GDM1 (cell line): ENCODE measurements at regions not wholly inside any gene's neighbourhood (a gene's known extent, or its start where the extent isn't known, plus 50 kb on each side); places are given as distances from the start of the nearest gene placed in this dataset.
"Not testable (repeated sequence)": the region's sequence is repeated elsewhere in the genome, so short reads cannot be mapped to it uniquely, and the experiment has no call there.

Source experiments
- DNase-seq: peaks from one replicate; lab custom pipeline; 2025; lab: John Stamatoyannopoulos, UW

DNA sequence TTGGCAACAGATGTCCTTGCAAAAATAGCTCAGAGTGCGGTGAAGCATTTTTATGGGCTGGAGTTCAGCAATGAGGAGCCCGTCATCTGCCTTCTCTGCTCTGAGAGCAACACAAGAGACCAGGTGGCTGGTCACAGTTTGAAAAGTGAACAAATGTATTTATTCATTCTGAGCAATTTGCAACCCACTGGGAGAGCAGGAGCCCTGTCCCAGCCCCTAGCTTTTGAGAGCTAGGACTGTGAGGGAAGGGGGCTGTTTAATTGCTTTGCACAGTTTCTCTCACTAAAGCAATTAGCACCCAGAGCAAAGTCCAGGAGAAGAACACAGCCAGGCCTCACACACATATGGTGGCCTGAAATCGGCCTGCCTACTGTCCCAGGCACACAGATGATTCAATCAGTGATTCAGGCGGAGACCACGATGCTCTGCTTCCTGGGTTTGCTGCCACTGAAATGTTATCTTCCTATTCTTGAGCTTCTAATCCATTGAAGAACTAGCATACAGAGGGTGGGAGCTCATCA, 646.1 kb upstream of the ACVR2A start:
- no peak for DNase-seq

DNA sequence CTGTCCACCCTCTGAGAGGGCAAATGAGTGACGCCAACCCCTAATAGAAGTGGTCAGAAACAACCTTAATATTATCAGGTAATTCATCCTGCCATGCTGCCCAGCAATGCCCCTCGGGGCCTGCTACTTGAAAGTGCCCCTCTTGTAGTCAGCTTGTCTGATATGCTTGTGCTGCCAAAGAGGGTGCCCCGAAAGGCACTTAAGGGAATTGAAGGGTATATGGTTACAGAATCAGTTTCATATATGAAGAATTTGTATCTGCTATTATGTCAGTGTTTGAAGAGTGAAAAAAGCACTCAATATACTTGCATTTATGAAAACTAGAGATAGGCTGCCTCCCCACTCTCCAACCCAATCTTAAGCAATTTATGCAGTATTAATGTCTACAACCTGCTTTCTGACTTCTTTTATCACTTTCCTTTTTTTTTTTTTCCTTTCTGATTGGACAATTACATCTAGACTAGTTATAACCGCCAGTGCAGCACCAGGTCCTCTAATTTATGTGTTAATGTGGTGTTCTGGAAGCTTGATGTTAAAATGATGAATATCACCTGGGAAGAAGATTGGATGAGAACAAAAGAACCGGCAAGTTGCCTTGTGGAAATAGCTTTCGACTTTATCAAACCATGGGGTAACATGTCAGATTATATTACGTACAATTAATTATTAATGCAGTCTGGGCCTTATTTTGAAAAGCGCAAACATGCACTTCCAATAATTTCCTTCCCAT, 646.9 kb upstream of the ACVR2A start:
- no peak for DNase-seq

DNA sequence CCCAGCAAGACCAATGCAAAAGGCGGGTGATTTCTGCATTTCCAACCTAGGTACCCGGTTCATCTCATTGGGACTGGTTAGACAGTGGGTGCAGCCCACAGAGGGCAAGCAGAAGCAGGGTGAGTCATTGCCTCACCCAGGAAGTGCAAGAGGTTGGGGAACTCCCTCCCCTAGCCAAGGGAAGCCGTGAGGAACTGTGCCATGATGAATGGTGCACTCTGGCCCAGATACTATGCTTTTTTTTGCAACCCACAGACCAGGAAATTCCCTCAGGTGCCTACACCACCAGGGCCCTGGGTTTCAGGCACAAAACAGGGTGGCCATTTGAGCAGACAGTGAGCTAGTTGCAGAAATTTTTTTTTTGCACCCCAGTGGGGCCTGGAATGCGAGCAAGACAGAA, 662.6 kb upstream of the ACVR2A start:
- DNase-seq: no peak

DNA sequence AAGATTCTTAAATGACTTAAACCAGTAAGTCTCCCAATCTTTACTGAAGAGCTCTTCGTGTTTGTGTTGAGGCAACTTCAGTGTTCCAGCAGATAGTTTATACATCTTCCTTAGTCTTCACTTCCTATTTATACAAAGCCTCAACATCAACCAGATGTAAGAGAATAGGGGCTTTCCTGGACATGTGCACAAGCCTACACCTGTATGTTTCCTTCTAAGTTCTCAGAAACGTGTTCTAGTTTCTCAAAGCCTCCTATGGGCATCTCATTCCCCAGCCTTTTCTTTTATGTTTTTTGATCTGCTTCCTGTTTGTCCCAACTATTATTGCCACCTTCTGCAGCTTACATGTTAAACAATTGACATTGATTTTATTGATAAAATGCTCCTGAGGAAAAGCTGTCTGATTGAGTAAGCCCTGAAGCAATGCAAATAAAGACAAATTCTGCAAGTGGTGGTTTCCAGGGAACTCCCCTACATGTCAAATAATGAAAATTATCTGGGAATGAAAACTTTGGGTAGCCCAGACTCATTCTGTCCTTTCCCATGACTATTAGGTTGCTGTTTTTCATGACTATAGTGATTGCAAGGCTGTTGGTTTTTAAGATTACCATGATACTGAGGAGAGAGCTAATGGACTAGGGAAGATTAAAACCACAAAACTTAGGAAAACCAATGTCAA, 663.3 kb upstream of the ACVR2A start:
- no peak for DNase-seq

DNA sequence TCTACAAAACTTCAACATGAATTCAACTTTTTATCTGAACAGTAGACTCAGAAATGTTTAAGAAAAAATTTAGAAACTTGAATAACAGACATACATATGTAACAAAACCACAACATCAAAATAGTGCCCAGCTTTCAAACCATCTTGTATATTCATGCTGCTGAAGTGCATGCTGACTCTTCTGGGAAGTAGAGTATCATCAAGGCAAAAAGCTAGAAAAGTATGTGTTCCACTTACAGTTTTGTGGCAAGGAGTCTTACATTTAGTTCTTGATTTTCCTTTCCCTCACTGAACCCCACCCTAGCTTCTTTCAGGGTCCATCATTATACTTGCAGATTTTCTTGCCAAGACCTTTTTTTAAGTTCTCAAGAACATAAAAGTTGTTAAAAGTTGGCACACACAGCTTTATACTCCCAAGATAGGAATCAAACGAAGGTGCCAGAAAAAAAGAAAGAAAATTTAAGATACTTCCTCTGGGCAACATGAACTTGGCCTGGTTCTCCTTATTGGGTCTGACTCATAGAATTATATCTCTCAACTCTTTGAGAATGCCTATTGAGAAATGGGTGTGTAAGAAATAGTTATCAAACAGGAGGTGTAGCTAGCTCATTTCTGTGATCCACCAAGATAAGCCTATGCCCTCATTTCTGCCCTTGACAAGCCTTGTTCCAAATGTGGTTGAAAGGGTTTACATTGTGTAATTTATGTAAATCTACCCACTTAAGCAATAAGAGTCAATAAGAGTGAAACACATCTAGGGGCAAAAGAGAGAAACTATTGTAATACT, 667.6 kb upstream of the ACVR2A start:
- no peak for DNase-seq

DNA sequence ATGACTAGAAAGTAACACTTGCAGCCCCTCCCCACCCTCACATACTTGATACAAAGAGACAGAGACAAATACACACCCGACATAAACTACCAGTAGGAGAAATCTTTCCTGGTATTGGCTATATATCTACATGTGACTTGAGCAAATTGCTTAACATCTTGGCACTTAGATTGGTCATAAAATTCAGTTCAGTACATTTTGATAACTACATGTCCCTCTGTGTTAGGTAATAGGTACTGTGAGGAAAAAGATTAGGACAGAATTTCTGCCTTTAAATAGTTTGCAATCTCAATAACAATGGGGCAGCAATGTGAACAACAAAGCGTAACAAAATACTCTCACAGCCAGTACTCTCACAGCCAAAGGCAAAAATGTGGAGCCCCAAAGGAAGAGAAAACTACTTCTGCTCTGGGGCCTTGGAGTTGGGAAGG, 670.0 kb upstream of the ACVR2A start:
- no peak for DNase-seq

DNA sequence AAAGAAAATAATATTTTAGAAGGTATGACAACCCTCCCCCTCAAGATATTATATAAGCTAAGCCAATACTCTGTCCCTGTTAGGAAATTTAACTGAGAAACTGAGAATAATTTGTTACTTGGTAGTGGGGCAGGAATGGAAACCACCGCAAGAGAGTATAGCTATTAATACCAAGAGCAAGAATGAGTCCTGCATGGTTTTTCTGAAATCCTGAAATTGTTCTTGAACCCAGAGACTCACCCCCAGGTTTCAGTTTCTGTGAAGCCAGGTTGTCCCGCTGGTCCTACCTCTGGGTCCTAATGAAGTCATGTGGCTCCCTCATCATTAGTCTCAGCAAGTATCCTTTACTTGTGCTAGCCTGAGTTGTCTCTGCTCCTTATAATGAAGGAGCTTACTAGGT, 671.0 kb upstream of the ACVR2A start:
- no peak for DNase-seq

DNA sequence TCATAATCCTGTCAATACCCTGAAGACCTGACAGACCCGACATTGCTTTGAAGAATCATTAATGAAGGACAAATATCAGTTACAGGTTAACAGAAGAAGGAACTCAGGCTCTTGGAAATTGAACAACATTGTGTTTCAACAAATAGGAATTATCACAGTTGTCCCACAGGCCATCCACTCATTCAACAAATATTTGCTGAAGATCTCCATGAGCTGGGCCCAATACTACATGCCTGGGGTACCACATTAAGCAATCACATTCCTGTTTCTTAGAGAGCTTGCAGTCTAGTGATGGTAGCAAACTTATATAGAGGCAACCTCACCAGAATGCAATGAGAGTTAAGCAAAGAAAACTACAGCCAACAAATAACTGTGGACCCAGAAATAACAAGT, 671.6 kb upstream of the ACVR2A start:
- DNase-seq: no peak

DNA sequence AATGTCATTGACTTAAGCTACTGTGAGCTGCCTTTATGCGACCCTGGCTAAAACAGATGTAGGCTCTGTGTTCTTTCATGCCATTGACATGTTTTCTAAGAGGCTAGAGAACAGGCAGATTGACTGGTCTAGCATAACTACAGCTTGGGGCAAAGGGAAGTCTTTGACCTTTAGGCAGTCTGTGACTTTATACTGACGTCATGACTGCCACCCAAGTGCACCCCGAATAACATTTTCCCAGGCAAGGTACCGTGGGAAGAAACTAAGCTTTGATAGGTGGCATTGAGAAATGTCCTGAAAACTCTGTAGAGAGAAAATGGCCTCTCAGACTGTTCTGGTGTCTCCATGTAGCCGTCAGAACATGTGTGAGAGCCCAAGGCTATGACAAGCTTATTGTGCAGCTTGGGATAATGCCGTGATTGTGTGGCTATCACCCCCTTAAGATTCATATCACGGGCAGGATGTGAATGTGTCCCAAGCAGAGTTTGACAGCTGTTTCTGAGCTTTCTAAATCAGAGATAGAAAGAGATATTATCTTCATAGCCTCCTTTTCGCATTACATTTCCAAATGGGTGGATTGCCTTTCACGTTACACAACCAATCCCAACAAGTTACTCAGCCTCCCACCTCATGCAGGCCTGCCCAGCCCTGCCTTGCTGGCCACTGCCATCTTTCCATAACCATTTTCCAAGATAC, 672.2 kb upstream of the ACVR2A start:
- no peak for DNase-seq

DNA sequence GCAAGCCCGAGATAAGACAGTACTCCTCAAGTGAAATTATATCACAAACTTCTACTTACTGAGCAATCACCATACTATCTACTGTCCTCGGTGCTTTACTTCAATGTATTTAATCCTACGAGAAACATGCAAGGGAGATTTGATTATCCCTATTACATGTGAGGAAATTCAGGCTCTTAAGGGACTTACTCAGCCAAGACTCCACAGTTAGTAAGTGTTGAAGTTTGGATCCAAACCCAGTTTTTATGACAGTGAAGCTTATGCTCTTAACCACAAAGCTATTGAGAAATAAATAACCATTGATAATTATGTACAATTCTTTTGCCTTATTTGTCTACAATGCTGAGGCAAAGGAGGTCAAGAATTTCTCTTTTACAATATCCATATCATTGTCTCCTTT, 672.9 kb upstream of the ACVR2A start:
- no peak for DNase-seq

DNA sequence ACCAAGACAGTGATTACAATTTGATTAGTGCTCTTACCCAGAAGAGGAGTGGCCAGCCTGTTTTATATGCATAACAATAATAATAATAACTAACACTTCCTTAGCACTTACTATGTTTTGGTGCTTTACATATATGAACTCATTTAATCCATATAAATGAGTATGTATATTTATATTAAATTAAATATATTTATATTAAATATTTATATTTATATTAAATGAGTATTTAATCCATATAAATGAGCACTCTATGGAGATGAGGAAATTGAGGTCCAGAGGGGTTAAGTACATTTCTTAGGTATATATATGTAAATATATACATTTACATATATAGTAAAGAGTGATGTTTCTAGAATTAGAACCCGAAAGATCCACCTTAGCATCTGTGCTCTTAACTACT, 673.9 kb upstream of the ACVR2A start:
- no peak for DNase-seq

DNA sequence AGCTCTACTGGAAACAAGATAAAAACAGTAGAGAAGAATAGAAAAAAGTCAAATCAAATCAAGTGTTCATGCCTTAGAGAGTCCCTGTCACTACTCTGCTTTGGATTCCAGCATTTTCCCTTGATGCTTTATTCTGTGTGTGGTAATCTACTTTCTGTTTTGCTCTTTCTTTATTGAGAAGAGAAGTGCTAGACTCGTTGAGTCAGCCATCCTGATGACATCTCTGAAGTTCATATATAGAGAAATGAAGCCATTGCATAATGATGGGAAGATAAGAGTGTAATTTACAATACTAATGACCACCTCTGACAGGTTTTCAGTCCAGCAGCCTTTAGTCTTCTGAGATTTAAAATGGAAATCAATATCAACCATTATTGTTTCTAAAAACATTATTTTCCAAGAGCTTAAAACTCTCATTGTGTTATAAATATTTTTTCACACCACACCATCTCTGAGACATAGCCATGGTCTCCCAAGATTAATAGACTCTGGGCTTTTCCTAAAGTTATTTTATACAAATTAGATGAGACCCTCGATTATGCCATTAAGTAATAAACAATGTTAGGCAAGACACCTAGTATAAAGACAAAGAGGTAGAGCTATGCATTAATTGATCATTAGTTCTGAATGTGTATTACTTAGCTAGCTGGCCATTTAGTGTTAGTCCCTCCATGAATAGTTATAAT, 679.0 kb upstream of the ACVR2A start:
- no peak for DNase-seq

DNA sequence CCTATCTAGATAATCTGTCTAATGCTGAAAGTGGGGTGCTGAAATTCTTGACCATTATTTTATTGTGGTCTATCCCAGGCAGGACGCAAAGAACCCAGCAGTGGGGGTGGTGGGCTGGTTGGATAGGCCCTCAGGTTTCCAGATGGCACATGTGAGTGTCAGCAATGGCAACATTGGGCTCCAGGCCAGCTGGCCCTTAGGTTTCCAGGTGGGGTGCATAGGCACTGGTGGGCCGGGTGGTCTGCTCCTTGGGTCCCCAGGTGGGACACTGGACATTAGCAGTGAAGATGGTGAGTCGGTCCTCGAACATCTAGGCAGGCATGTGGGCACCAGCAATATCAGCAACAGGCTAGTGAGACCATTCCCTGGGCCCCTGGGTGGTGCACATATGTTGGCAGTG, 680.3 kb upstream of the ACVR2A start:
- DNase-seq: no peak

DNA sequence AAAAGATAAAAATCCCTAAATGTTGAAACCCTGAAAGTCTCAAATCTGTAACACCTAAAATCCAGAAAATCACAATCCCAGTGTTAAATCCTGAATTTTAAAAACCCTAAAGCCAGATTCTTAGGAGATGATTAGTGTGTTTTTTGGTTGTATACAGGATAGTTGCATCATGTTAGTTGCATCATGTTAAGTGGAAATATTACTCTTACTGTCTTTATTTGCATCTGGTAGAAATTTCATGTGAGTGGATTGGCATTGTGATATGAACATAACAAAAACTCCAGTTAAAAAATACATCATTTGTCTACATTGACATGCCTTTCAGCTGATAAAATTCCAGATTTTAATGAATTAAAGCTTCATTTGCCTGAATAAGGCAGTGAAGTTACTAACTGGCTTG, 683.1 kb upstream of the ACVR2A start:
- DNase-seq: no peak

DNA sequence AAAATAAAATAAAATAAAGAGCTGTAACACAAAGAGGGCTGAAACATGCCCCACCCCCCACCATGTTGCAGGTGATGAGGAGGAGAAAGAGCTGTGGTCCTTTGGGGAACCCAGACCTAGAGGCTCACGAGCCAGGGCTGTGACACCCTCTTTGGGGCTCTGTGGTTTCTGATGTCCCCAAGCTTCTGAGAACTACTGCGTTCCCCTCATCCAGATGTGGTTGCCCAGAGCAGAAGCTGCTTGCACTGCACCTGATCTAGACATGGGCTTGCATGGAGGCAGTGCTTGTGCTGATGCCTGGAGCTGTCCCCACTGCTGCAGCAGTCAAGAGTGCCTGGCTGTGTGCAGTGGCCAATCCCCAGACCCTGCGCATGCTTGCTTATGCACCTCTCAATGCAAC, 687.9 kb upstream of the ACVR2A start:
- DNase-seq: no peak

DNA sequence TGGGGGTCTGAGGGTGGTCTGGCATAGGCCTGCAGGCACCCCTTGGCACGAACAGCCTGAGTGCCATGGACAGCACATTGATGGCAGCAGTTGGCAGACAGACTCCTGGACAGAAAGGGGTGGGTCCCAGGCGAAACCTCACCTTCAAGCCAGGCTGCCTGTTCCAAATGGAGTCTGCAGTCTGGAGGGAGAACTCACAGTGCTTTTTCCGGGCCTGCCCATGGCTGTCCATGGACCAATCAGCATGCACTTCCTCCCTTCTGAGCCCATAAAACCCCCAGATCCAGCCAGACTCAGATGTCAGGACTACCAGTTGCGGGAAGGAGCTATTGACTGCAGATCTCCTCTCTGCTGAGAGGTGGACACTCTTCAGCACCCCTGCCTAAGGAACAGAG, 694.6 kb upstream of the ACVR2A start:
- DNase-seq: no peak

DNA sequence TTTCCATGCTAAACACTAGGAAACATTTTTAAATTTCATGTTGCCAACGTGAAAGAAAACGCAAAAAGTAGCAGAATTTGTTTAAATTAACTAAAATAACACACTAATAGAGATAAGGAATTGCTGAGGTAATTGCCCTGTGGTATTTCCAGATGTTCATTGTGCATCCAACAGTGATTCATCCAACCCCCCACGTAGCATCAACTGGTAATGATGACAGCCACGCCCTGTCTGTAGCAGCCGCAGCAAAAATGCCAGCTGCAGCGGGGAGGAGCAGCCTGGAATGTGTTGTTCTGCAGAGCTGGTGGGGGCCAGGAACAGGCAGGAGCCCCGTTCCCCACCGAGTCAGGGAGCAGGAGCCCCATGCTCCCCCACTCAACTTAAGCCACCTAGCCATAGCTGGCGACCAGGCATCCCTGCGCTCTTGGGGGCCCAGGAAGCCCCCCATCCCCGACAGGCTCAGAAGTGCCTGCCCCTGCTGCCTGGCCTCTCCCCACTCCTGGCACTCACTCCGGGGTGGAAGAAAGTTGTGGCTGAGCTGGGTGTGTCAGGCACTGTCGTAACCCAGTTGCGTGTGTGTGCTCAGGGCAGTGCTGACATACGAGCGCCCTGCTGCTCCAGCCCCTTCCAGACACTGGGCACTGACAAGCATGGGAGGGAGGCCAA, 695.1 kb upstream of the ACVR2A start:
- no peak for DNase-seq

DNA sequence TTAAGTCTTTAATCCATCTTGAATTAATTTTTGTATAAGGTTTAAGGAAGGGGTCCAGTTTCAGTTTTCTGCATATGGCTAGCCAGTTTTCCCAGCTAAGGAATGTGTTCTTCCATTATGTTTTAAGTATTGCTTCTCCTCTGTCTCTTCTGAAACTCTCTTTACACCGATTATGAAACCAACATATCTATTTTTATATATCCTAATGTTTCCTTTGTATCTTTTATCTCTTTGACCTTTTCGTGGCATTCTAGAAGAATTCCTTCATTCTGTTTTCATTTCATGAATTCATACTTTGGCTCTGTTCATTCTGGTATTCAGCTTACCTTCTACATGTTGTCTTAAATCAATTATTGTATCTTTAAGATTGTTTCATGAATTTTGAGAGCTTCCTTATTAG, 697.0 kb upstream of the ACVR2A start:
- DNase-seq: no peak

DNA sequence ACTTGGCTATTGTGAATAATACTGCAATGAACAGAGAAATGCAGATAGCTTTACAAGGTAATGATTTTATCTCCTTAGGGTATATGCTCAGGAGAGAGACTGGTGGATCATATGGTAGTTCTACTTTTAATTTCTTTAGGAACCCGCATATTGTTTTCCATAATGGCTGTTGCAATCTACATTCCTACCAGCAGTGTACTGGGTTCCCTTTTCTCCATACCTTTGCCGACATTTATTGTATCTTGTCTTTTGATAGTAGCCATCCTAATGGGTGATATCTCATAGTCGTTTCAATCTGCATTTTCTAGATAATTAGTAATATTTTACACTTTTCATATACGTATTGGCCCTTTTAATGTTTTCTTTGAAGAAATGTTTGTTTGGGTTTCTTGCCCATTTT, 702.9 kb upstream of the ACVR2A start:
- DNase-seq: no peak

DNA sequence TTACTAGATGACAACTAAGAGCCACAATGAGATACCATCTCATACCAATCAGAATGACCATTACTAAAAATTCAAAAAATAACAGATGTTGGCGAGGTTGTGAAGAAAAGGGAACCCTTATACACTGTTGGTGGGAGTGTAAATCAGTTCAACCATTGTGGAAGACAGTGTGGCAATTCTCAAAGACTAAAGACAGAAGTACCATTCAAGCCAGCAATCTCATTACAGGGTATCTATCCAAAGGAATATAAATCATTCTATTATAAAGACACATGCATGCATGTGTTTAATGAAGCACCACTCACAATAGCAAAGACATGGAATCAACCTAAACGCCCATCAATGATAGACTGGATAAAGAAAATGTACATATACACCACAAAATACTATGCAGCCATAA, 705.1 kb upstream of the ACVR2A start:
- DNase-seq: not testable (repeated sequence)

DNA sequence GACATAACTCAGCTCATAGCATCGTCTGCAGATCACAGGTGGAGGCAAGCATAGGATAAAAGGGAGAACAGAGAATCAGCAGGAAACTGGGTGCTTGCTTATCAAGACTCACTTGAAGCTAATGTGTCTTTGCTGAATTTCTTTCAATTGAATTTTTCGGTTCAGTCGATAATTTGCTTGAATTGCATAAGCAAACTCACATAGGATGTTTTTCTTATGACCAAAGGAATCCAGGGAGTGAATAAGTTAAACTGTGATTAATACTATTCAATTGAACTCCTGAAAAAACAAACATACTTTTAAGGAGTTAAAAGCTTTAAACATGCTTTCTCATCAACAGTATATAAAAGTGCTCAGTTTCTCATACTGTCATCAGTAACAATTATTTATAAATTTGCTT, 707.1 kb upstream of the ACVR2A start:
- no peak for DNase-seq
